Breast epithelium (tissue), 3 donors: ENCODE measurements at regions not wholly inside any gene's neighbourhood (a gene's known extent, or its start where the extent isn't known, plus 50 kb on each side); places are given as distances from the start of the nearest gene placed in this dataset.

ENCODE experiments used
- POLR2A ChIP-seq: fragments of 450-650 bp; IDR thresholded peaks from one replicate; pipeline ENCODE4 v1.6.1; 2016; ENCODE audit warnings: antibody characterized with exemption, mild to moderate bottlenecking, moderate library complexity
- POLR2AphosphoS5 ChIP-seq, 3 donors: sonication (generic); formaldehyde crosslinking; IDR thresholded peaks; one replicate each; pipeline ENCODE4 v1.6.1; 2017; ENCODE audit warnings: antibody characterized with exemption in 3 of 3
- TF ChIP-seq, protein P1 (sequence below), 3 donors: fragments of 450-650 bp; IDR thresholded peaks; one replicate each; pipeline ENCODE4 v1.5.1; 2016 to 2017; ENCODE audit warnings: antibody characterized with exemption in 3 of 3, mild to moderate bottlenecking in 3 of 3, moderate library complexity in 3 of 3

DNA sequence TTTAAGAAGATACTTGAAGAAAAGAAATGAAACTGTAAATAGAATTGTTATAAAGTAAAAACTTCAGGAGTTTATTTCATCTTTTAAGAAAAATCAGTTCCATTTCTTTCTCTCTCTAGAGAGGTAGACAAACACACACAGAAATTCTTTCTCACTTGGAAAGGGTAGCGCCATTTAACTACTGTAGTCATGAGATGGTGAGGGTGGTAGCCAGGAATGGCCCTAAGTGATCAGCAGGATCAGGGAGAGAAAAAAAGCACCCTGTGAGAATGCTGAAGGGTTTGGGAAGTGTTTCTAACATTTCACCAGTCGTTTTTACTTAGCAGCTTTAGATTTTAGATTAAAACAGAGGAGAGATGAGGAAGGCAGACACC is 205.7 kb upstream of the RUNX1 start:
- TF ChIP-seq POLR2AphosphoS5 (IDR thresholded peaks at IDR 0.05) (no peak), POLR2A (no peak)
- TF ChIP-seq, protein P1, sequence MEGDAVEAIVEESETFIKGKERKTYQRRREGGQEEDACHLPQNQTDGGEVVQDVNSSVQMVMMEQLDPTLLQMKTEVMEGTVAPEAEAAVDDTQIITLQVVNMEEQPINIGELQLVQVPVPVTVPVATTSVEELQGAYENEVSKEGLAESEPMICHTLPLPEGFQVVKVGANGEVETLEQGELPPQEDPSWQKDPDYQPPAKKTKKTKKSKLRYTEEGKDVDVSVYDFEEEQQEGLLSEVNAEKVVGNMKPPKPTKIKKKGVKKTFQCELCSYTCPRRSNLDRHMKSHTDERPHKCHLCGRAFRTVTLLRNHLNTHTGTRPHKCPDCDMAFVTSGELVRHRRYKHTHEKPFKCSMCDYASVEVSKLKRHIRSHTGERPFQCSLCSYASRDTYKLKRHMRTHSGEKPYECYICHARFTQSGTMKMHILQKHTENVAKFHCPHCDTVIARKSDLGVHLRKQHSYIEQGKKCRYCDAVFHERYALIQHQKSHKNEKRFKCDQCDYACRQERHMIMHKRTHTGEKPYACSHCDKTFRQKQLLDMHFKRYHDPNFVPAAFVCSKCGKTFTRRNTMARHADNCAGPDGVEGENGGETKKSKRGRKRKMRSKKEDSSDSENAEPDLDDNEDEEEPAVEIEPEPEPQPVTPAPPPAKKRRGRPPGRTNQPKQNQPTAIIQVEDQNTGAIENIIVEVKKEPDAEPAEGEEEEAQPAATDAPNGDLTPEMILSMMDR (IDR thresholded peaks at IDR 0.05) = no peak
